Trophoblast cell (in vitro differentiated cells and primary cell): ENCODE measurements at regions not wholly inside any gene's neighbourhood (a gene's known extent, or its start where the extent isn't known, plus 50 kb on each side); places are given as distances from the start of the nearest gene placed in this dataset.

Experiments
- DNase-seq, 2 donors: peaks; one replicate each; pipeline ENCODE4 v3.0.0-alpha.2; 2016
- H2AFZ ChIP-seq: 2 replicates; pipeline ENCODE4 v1.6.1; 2013; ENCODE audit warnings: low read length, moderate library complexity, mild to moderate bottlenecking; ENCODE audit not compliant: insufficient read depth, poor library complexity
- H2AK5ac ChIP-seq: 2 replicates; pipeline ENCODE4 v1.6.1; 2013; ENCODE audit warnings: mild to moderate bottlenecking, low read length
- H2BK120ac ChIP-seq: 2 replicates; pipeline ENCODE4 v1.6.1; 2013; ENCODE audit warnings: low read length, mild to moderate bottlenecking, moderate library complexity; ENCODE audit not compliant: insufficient read depth, poor library complexity
- H2BK12ac ChIP-seq: 2 replicates; pipeline ENCODE4 v1.6.1; 2013; ENCODE audit warnings: mild to moderate bottlenecking, low read length, moderate library complexity
- H2BK5ac ChIP-seq: 2 replicates; pipeline ENCODE4 v1.6.1; 2013; ENCODE audit warnings: low read length, low read depth, moderate library complexity, mild to moderate bottlenecking; ENCODE audit not compliant: poor library complexity
- H3K14ac ChIP-seq: 2 replicates; pipeline ENCODE4 v1.6.1; 2013; ENCODE audit warnings: mild to moderate bottlenecking, low read length
- H3K18ac ChIP-seq: 2 replicates; pipeline ENCODE4 v1.6.1; 2013; ENCODE audit warnings: mild to moderate bottlenecking, low read length
- H3K23ac ChIP-seq: 2 replicates; pipeline ENCODE4 v1.6.1; 2013; ENCODE audit warnings: low read length
- H3K27ac ChIP-seq: 2 replicates; pipeline ENCODE4 v1.5.1; 2013; ENCODE audit warnings: low read depth, mild to moderate bottlenecking, inconsistent platforms, low read length, moderate library complexity
- H3K27me3 ChIP-seq: 2 replicates; pipeline ENCODE4 v1.6.1; 2013; ENCODE audit warnings: inconsistent platforms, mild to moderate bottlenecking, low read length, moderate library complexity; ENCODE audit not compliant: insufficient read depth
- H3K36me3 ChIP-seq, 2 experiments: 1 replicate in 1 of 2; 2 replicates in 1 of 2; pipeline ENCODE4 v1.6.1; 2013; ENCODE audit warnings: low read length in 2 of 2, mild to moderate bottlenecking in 2 of 2, moderate library complexity in 1 of 2; ENCODE audit not compliant: insufficient read depth in 2 of 2, control insufficient read depth in 1 of 2
- H3K4ac ChIP-seq: 2 replicates; pipeline ENCODE4 v1.6.1; 2013; ENCODE audit warnings: low read depth, mild to moderate bottlenecking, low read length, moderate library complexity
- H3K4me1 ChIP-seq, 2 experiments: 1 replicate in 1 of 2; 2 replicates in 1 of 2; pipeline ENCODE4 v1.6.1; 2013; ENCODE audit warnings: low read length in 2 of 2, mild to moderate bottlenecking in 2 of 2, moderate library complexity in 1 of 2; ENCODE audit not compliant: insufficient read depth in 2 of 2, control insufficient read depth in 1 of 2
- H3K4me2 ChIP-seq: 2 replicates; pipeline ENCODE4 v1.6.1; 2013; ENCODE audit warnings: inconsistent platforms, mild to moderate bottlenecking, low read length, moderate library complexity
- H3K4me3 ChIP-seq: 2 replicates; pipeline ENCODE4 v1.5.1; 2013; ENCODE audit warnings: mild to moderate bottlenecking, low read depth, low read length, inconsistent platforms
- H3K79me1 ChIP-seq: one replicate; pipeline ENCODE4 v1.6.1; 2013; ENCODE audit warnings: low read length
- H3K79me2 ChIP-seq: 2 replicates; pipeline ENCODE4 v1.6.1; 2013; ENCODE audit warnings: low read length, mild to moderate bottlenecking; ENCODE audit not compliant: control insufficient read depth, insufficient read depth, poor library complexity
- H3K9ac ChIP-seq: 2 replicates; pipeline ENCODE4 v1.6.1; 2013; ENCODE audit warnings: mild to moderate bottlenecking, low read length
- H3K9me3 ChIP-seq: 2 replicates; pipeline ENCODE4 v1.6.1; 2013; ENCODE audit warnings: low read depth, mild to moderate bottlenecking, control low read depth, inconsistent platforms, low read length; ENCODE audit not compliant: insufficient read depth
- H4K12ac ChIP-seq: 2 replicates; pipeline ENCODE4 v1.6.1; 2013; ENCODE audit warnings: low read depth, mild to moderate bottlenecking, low read length, moderate library complexity
- H4K8ac ChIP-seq: 2 replicates; pipeline ENCODE4 v1.6.1; 2013; ENCODE audit warnings: low read depth, mild to moderate bottlenecking, low read length, moderate library complexity
- H4K91ac ChIP-seq: one replicate; pipeline ENCODE4 v1.6.1; 2013; ENCODE audit warnings: low read depth, mild to moderate bottlenecking, low read length, moderate library complexity
- WGBS: extraction: QIAGEN DNeasy Blood & Tissue Kit; methylation state at CpG from one replicate; pipeline ENCODE4 v1.1.7; 2013; ENCODE audit warnings: missing lambda C conversion rate; ENCODE audit not compliant: insufficient read length, insufficient coverage; ENCODE audit errors: extremely low coverage; 5-methylcytosine and 5-hydroxymethylcytosine counted together

DNA sequence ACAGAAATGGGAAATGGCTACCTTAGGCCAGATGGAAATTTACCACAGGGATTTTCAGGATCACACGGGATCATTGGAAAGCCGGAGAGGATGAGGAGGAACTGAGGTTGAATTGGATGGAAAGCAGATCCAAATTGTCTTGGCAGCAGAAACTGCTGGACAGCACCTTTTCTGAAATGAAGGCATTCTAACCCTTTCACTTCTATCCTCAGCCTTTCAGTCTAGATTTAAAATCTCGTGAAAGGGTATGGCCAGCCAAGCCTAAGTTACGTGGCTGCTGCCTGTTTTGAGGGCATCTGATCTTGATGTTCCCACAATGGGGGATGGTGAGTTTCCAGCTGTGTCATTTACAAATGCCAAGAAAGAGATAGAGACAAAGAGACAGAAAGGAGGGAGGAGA lies 358.2 kb downstream of the KIF16B start:
- no peak overlapping the region for H2AK5ac ChIP-seq
- no peak for DNase-seq
- no peaks in the 10 kb centered on the region for H3K79me1 ChIP-seq
- H3K27me3 ChIP-seq: no peaks in the 10 kb centered on the region
- no CpG with 5 or more reads among the region's 4 CpGs for WGBS
- H3K4me3 ChIP-seq: no peak overlapping the region
- no peak overlapping the region for H2AFZ ChIP-seq
- H4K91ac ChIP-seq: no peak overlapping the region
- no peak overlapping the region for H4K12ac ChIP-seq
- H3K79me2 ChIP-seq: no peaks in the 10 kb centered on the region
- H2BK5ac ChIP-seq: no peak overlapping the region
- H3K4ac ChIP-seq: no peak overlapping the region
- no peak overlapping the region for H3K9ac ChIP-seq
- no peak overlapping the region for H4K8ac ChIP-seq
- H3K4me1 ChIP-seq: no peaks in the 10 kb centered on the region
- H3K27ac ChIP-seq: no peak overlapping the region
- no peaks in the 10 kb centered on the region for H3K9me3 ChIP-seq
- no peak overlapping the region for H3K14ac ChIP-seq
- H3K23ac ChIP-seq: no peak overlapping the region
- no peak overlapping the region for H3K18ac ChIP-seq
- no peak overlapping the region for H2BK120ac ChIP-seq
- no peaks in the 10 kb centered on the region for H3K36me3 ChIP-seq
- H2BK12ac ChIP-seq: no peak overlapping the region
- H3K4me2 ChIP-seq: no peak overlapping the region

DNA sequence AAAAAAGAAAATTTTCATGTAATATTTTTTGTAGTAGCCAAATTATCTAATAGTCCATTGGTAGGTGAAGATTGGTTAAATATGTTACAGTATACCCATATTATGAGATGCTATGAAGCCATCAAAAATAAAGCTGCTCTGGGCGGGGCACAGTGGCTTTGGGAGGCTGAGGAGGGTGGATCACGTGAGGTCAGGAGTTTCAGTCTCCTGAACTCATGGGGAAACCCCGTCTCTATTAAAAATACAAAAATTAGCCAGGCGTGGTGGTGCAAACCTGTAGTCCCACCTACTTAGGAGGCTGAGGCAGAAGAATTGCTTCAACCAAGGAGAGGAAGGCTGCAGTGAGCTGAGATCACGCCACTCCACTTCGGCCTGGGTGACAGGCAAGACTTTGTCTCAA lies 360.5 kb downstream of the KIF16B start:
- no peak overlapping the region for H3K18ac ChIP-seq

DNA sequence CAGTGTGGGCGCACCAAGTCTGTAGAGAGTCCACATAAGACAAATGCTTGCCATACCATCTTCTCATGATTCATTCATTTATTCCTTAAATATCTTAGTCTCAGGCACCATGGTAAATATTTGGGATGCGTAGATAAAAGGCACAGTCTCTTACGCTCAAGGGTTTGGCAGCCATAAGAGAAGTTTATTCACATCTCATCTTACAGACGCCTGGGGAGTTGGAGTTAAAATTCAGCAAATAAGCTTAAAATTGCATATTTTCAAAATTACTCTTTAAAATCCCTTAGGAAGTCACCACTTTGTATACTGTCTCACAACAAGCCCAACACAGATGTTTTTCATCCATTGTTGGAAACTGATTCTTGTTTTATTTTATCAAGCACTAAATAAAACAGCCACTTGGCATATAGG lies 363.3 kb downstream of the KIF16B start:
- Histone ChIP-seq H2BK5ac (no peak overlapping the region), H4K8ac (no peak overlapping the region), H3K14ac (no peak overlapping the region), H2AK5ac (no peak overlapping the region), H2BK12ac (no peak overlapping the region), H2AFZ (no peak overlapping the region), H3K23ac (no peak overlapping the region), H4K91ac (no peak overlapping the region), H4K12ac (no peak overlapping the region), H3K79me1 (no peaks in the 10 kb centered on the region), H3K4me3 (no peak overlapping the region), H3K27ac (no peak overlapping the region), H3K36me3 (no peaks in the 10 kb centered on the region), H3K4ac (no peak overlapping the region), H3K4me2 (no peak overlapping the region), H3K79me2 (no peaks in the 10 kb centered on the region), H3K18ac (no peak overlapping the region), H3K9ac (no peak overlapping the region), H3K27me3 (no peaks in the 10 kb centered on the region), H3K9me3 (no peaks in the 10 kb centered on the region), H2BK120ac (no peak overlapping the region), H3K4me1 (no peaks in the 10 kb centered on the region)
- peak; percentile 31 to 69 for DNase-seq
- WGBS: no CpG with 5 or more reads among the region's 4 CpGs

More for the DNA sequence above, 360.5 kb downstream of the KIF16B start:
- no peaks in the 10 kb centered on the region for H3K9me3 ChIP-seq
- no peaks in the 10 kb centered on the region for H3K79me1 ChIP-seq
- no peak overlapping the region for H3K23ac ChIP-seq
- H3K4me1 ChIP-seq: no peaks in the 10 kb centered on the region
- H3K36me3 ChIP-seq: no peaks in the 10 kb centered on the region
- DNase-seq: no peak
- no peak overlapping the region for H2BK12ac ChIP-seq
- H4K12ac ChIP-seq: no peak overlapping the region
- no peak overlapping the region for H3K27ac ChIP-seq
- no CpG with 5 or more reads among the region's 6 CpGs for WGBS
- no peak overlapping the region for H4K8ac ChIP-seq
- H3K14ac ChIP-seq: no peak overlapping the region
- no peak overlapping the region for H2AFZ ChIP-seq
- no peaks in the 10 kb centered on the region for H3K27me3 ChIP-seq
- H2BK5ac ChIP-seq: no peak overlapping the region
- H3K4ac ChIP-seq: no peak overlapping the region
- no peaks in the 10 kb centered on the region for H3K79me2 ChIP-seq
- H4K91ac ChIP-seq: no peak overlapping the region
- no peak overlapping the region for H2BK120ac ChIP-seq
- no peak overlapping the region for H2AK5ac ChIP-seq
- H3K9ac ChIP-seq: no peak overlapping the region
- no peak overlapping the region for H3K4me2 ChIP-seq
- no peak overlapping the region for H3K4me3 ChIP-seq

DNA sequence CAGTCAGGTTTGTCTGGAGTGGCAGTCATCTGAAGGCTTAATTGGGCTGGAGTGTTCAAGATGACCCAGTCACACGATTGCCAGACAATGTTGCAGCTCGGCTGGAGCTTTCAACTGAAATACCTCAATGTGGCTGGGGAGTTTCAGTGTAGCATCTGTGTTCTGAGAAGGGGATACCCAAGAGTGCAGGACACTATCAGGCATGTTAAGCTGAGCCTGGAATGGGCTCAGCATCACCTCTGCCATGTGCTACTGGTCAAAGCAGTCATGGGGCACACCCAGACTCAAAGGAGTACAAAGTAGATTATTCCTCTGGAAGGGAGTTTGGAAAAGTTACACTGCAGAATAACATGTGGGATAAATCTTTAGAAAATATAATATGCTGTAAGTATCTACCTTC lies 363.9 kb downstream of the KIF16B start:
- Histone ChIP-seq H4K91ac (no peak overlapping the region), H3K14ac (no peak overlapping the region), H3K18ac (no peak overlapping the region), H3K9me3 (no peaks in the 10 kb centered on the region), H3K4me1 (no peaks in the 10 kb centered on the region), H2AFZ (no peak overlapping the region), H3K27ac (no peak overlapping the region), H3K4ac (no peak overlapping the region), H2BK12ac (no peak overlapping the region), H3K9ac (no peak overlapping the region), H3K79me2 (no peaks in the 10 kb centered on the region), H2AK5ac (no peak overlapping the region), H3K4me3 (no peak overlapping the region), H2BK5ac (no peak overlapping the region), H3K36me3 (no peaks in the 10 kb centered on the region), H3K23ac (no peak overlapping the region), H3K27me3 (no peaks in the 10 kb centered on the region), H4K8ac (no peak overlapping the region), H2BK120ac (no peak overlapping the region), H3K4me2 (no peak overlapping the region), H4K12ac (no peak overlapping the region), H3K79me1 (no peaks in the 10 kb centered on the region)
- WGBS: no CpG with 5 or more reads among the region's 2 CpGs
- DNase-seq: no peak
